Panc1 (cell line): ENCODE measurements at regions not wholly inside any gene's neighbourhood (a gene's known extent, or its start where the extent isn't known, plus 50 kb on each side); places are given as distances from the start of the nearest gene placed in this dataset.

Experiments used
- ATAC-seq: fragments of 200-7000 bp; cut with Tn5 transposase; 2 replicates; pipeline ENCODE4 v1.9.1; 2020; ENCODE audit warnings: mild to moderate bottlenecking, moderate library complexity
- BruUV-seq: library from RNA; stranded (reverse); fragments of 400-500 nt; replicated peaks from 2 replicates; lab custom pipeline; 2021; lab: Mats Ljungman, UMichigan
- CTCF ChIA-PET: fragments of 300-600 bp; sonication (Branson Sonifier 250); formaldehyde crosslinking; loops from one replicate; lab custom pipeline; 2022; ENCODE audit warnings: antibody characterized with exemption; lab: Charles Lee
- POLR2A ChIA-PET: fragments of 300-600 bp; sonication (Branson Sonifier 250); formaldehyde crosslinking; loops from one replicate; lab custom pipeline; 2022; ENCODE audit warnings: antibody characterized with exemption; lab: Charles Lee
- DNase-seq: peaks from one replicate; pipeline ENCODE4 v3.0.0-alpha.2; 2010; ENCODE audit warnings: low read depth, low spot score
- H3K27ac ChIP-seq: 2 replicates; pipeline ENCODE4 v1.5.1; 2011; ENCODE audit warnings: mild to moderate bottlenecking, low read length, inconsistent platforms
- H3K27me3 ChIP-seq: fragments of 200-500 bp; sonication (Bioruptor generic); 2 replicates; pipeline ENCODE4 v1.6.0; 2014; ENCODE audit warnings: low read length, inconsistent platforms; ENCODE audit not compliant: control insufficient read depth, insufficient read depth
- H3K36me3 ChIP-seq: fragments of 200-500 bp; sonication (Bioruptor generic); 2 replicates; pipeline ENCODE4 v1.5.1; 2014; ENCODE audit warnings: inconsistent platforms, mild to moderate bottlenecking, low read length, moderate library complexity; ENCODE audit not compliant: control insufficient read depth, insufficient read depth
- H3K4me1 ChIP-seq: 2 replicates; pipeline ENCODE4 v1.5.1; 2011; ENCODE audit warnings: inconsistent platforms, mild to moderate bottlenecking, low read length, moderate library complexity; ENCODE audit not compliant: control insufficient read depth, insufficient read depth
- H3K4me3 ChIP-seq, 2 experiments: 2 replicates each; pipeline ENCODE4 v1.5.1; 2011 to 2012; ENCODE audit warnings: low read depth in 2 of 2, low read length in 2 of 2, mild to moderate bottlenecking in 2 of 2, inconsistent platforms in 1 of 2, moderate library complexity in 1 of 2
- H3K9me3 ChIP-seq: fragments of 200-500 bp; sonication (Bioruptor generic); 2 replicates; pipeline ENCODE4 v1.5.1; 2014; ENCODE audit warnings: low read depth, mild to moderate bottlenecking, inconsistent platforms, low read length, moderate library complexity; ENCODE audit not compliant: control insufficient read depth, insufficient read depth
- POLR2AphosphoS5 ChIP-seq: IDR thresholded peaks from 2 replicates; pipeline ENCODE4 v1.6.1; 2012; ENCODE audit warnings: mild to moderate bottlenecking, low read depth, low read length, moderate library complexity
- SIN3A ChIP-seq: IDR thresholded peaks from 2 replicates; pipeline ENCODE4 v1.6.1; 2012; ENCODE audit warnings: low read depth, mild to moderate bottlenecking, low read length, moderate library complexity, borderline replicate concordance; ENCODE audit not compliant: insufficient read depth
- TCF7L2 ChIP-seq: IDR thresholded peaks from 2 replicates; pipeline ENCODE4 v1.6.1; 2011; ENCODE audit warnings: mild to moderate bottlenecking, low read depth, low read length, inconsistent platforms
- in situ Hi-C: cut with HindIII; loops from 2 replicates; pipeline ENCODE4 v1.10.0; 2016; ENCODE audit warnings: low sequenced_read_pairs, low pct_unique_long_range_greater_than_20kb
- intact Hi-C: fragments of 100-400 bp; cut with micrococcal nuclease; formaldehyde crosslinking; loops from one replicate; pipeline ENCODE4 v1.10.0; 2022; ENCODE audit not compliant: unreplicated experiment
- TF ChIP-seq, protein P1 (sequence below), 2 experiments: IDR thresholded peaks; 2 replicates each; pipeline ENCODE4 v1.6.1; 2011 to 2012; ENCODE audit warnings: low read depth in 2 of 2, control low read depth in 1 of 2, low read length in 1 of 2, mild to moderate bottlenecking in 1 of 2, moderate library complexity in 1 of 2; ENCODE audit not compliant: insufficient read depth in 1 of 2
- TF ChIP-seq, protein P2 (sequence below): fragments of 450-650 bp; IDR thresholded peaks from 2 replicates; pipeline ENCODE4 v1.5.1; 2017; ENCODE audit warnings: mild to moderate bottlenecking

DNA sequence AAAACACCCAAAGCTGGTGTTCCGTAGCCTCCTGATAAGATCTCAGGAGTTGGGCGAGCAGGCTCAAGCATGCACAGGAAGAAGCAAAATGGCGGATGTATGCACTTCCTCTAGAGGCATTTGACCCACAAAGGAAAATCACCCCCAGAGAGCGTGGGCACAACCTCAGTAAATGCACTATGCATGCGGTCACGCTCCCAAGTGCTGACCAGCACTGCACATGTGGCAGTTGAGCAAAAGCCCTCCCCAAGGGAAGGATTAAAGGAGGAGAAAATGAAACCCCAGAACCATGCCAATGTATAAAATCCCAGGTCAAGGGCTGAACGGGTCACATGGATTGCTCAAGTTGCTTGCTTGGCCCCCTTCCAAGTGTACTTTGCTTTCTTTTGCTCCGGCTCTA lies 289.4 kb upstream of the IGF1R start:
- BruUV-seq: no TSS peak
- CTCF ChIA-PET: no interaction called here

DNA sequence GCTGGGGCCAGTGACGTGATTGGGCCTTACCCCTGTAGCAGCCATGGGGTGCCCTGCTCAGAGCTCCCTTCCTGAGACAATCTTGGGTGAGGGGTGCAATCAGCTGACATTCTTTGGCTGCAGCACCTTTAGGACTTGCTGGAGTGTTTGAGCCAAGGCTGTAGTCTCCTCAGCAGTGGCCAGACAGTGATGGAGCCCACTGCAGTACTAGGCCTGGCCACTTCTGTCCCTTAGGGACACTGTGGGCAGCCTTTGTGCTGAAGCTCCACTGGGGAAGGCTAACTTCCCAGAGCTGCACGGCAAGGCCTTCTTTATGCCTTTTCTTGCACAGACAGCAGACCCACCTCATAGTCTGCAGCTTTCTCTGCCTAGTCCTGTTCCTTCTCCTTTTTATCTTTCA lies 284.9 kb upstream of the IGF1R start:
- in situ Hi-C loops (no loop called here), intact Hi-C loops (no loop called here)
- TF ChIP-seq TCF7L2 (no peak), POLR2AphosphoS5 (no peak), SIN3A (no peak)
- TF ChIP-seq, protein P1, sequence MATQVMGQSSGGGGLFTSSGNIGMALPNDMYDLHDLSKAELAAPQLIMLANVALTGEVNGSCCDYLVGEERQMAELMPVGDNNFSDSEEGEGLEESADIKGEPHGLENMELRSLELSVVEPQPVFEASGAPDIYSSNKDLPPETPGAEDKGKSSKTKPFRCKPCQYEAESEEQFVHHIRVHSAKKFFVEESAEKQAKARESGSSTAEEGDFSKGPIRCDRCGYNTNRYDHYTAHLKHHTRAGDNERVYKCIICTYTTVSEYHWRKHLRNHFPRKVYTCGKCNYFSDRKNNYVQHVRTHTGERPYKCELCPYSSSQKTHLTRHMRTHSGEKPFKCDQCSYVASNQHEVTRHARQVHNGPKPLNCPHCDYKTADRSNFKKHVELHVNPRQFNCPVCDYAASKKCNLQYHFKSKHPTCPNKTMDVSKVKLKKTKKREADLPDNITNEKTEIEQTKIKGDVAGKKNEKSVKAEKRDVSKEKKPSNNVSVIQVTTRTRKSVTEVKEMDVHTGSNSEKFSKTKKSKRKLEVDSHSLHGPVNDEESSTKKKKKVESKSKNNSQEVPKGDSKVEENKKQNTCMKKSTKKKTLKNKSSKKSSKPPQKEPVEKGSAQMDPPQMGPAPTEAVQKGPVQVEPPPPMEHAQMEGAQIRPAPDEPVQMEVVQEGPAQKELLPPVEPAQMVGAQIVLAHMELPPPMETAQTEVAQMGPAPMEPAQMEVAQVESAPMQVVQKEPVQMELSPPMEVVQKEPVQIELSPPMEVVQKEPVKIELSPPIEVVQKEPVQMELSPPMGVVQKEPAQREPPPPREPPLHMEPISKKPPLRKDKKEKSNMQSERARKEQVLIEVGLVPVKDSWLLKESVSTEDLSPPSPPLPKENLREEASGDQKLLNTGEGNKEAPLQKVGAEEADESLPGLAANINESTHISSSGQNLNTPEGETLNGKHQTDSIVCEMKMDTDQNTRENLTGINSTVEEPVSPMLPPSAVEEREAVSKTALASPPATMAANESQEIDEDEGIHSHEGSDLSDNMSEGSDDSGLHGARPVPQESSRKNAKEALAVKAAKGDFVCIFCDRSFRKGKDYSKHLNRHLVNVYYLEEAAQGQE (IDR thresholded peaks at IDR 0.05; ENCODE audit: insufficient read depth in 1 of 2, low read depth in 2 of 2, low read length in 1 of 2): no peak
- TF ChIP-seq, protein P2, sequence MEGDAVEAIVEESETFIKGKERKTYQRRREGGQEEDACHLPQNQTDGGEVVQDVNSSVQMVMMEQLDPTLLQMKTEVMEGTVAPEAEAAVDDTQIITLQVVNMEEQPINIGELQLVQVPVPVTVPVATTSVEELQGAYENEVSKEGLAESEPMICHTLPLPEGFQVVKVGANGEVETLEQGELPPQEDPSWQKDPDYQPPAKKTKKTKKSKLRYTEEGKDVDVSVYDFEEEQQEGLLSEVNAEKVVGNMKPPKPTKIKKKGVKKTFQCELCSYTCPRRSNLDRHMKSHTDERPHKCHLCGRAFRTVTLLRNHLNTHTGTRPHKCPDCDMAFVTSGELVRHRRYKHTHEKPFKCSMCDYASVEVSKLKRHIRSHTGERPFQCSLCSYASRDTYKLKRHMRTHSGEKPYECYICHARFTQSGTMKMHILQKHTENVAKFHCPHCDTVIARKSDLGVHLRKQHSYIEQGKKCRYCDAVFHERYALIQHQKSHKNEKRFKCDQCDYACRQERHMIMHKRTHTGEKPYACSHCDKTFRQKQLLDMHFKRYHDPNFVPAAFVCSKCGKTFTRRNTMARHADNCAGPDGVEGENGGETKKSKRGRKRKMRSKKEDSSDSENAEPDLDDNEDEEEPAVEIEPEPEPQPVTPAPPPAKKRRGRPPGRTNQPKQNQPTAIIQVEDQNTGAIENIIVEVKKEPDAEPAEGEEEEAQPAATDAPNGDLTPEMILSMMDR: no peak
- no peaks in the 10 kb centered on the region for H3K36me3 ChIP-seq
- H3K4me3 ChIP-seq: no peak overlapping the region
- ATAC-seq: peak; percentile 71
- BruUV-seq: no TSS peak
- H3K27me3 ChIP-seq: no peaks in the 10 kb centered on the region
- no peaks in the 10 kb centered on the region for H3K4me1 ChIP-seq
- POLR2A ChIA-PET: interaction anchor here (0.6 kb wide), 1 partner anchor 170 kb away, joined by 3 read pairs; no protein-coding TSS in a partner anchor
- CTCF ChIA-PET: no interaction called here
- DNase-seq: no peak
- no peaks in the 10 kb centered on the region for H3K9me3 ChIP-seq
- H3K27ac ChIP-seq: no peak overlapping the region

More for the DNA sequence above, 289.4 kb upstream of the IGF1R start:
- DNase-seq (no peak), ATAC-seq (no peak)
- Histone ChIP-seq H3K27me3 (no peaks in the 10 kb centered on the region), H3K27ac (no peak overlapping the region), H3K4me3 (no peak overlapping the region), H3K9me3 (no peaks in the 10 kb centered on the region), H3K4me1 (no peaks in the 10 kb centered on the region), H3K36me3 (no peaks in the 10 kb centered on the region)
- intact Hi-C loops: loop anchor here (10.0 kb wide), 1 partner anchor 64 kb away; no protein-coding TSS in a partner anchor
- POLR2A ChIA-PET: no interaction called here
- in situ Hi-C loops: no loop called here
- TF ChIP-seq TCF7L2: no peak
- TF ChIP-seq POLR2AphosphoS5: no peak
- TF ChIP-seq, protein P2: no peak
- no peak for TF ChIP-seq SIN3A
- TF ChIP-seq, protein P1 (IDR thresholded peaks at IDR 0.05; ENCODE audit: insufficient read depth in 1 of 2, low read depth in 2 of 2, low read length in 1 of 2): no peak
